GM23248 (cell line): ENCODE measurements at regions not wholly inside any gene's neighbourhood (a gene's known extent, or its start where the extent isn't known, plus 50 kb on each side); places are given as distances from the start of the nearest gene placed in this dataset.

Source experiments
- EZH2 ChIP-seq: fragments of 200-600 bp; sonication (generic); IDR thresholded peaks from 2 replicates; pipeline ENCODE4 v1.6.1; 2018; ENCODE audit warnings: antibody characterized with exemption, mild to moderate bottlenecking; ENCODE audit not compliant: insufficient read depth, poor library complexity, severe bottlenecking
- EZH2phosphoT487 ChIP-seq: fragments of 200-600 bp; sonication (generic); IDR thresholded peaks from 2 replicates; pipeline ENCODE4 v1.6.1; 2018; ENCODE audit warnings: antibody characterized with exemption, moderate library complexity, mild to moderate bottlenecking, low read depth; ENCODE audit not compliant: insufficient read depth

DNA sequence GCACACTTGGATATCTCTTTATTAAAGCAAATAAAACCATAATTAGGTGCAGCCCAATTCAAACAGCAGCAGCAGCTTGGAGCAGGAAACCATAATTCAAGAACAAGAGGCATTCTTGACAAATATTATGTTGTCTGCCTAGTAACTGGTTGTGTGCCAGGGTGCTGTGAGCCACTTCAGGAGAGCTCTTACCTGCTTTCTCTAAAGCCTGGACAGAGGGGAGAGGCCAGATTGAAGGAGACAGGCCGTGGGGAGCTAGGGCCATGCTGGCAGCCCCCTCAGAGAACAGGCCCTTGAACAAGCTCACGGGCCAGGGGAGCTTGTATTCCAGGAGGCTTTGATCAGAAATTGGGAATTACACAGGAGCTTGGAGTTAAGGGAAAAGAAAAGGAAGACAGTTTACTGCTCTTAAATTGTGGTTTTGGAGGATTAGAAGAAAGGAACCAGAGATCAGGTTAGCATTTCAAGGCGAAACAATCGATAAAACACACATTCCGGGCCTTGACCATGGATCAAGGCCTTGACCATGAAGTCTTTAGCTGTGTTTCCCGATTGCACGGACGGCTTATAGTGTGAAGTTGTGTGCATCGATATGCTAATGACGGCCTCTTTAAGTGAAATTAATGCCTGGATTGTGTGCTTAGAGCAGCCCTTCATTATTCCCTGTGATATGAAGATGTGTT, 69.8 kb upstream of the NKX2-2 start:
- TF ChIP-seq EZH2, result no peak
- TF ChIP-seq EZH2phosphoT487, result no peak
